A549 (cell line): ENCODE measurements at regions not wholly inside any gene's neighbourhood (a gene's known extent, or its start where the extent isn't known, plus 50 kb on each side); places are given as distances from the start of the nearest gene placed in this dataset.

ENCODE experiments used
- ATAC-seq, 2 experiments: fragments of 200-7000 bp in 1 of 2; fragments of >200 bp in 1 of 2; cut with Nextera tagmentation in 1 of 2; cut with Tn5 transposase in 1 of 2; 3 replicates each; pipeline versions ENCODE4 v1.8.0 to v1.9.1; 2018 to 2020; ENCODE audit warnings: mild to moderate bottlenecking in 1 of 2, moderate library complexity in 1 of 2
- CTCF ChIA-PET: fragments of 300-600 bp; sonication (Branson Sonifier 250); formaldehyde crosslinking; extraction: SDS; loops from one replicate; lab custom pipeline; 2021; ENCODE audit warnings: antibody characterized with exemption, inconsistent platforms; lab: Yijun Ruan, JAX
- POLR2A ChIA-PET: fragments of 350-600 bp; formaldehyde crosslinking; extraction: SDS; loops from one replicate; lab custom pipeline; 2021; ENCODE audit warnings: antibody characterized with exemption, inconsistent platforms; lab: Yijun Ruan, JAX
- DNase-seq, 2 experiments: peaks; one replicate each; pipeline versions ENCODE4 v3.0.0 to v3.0.0-alpha.2; 2011 to 2016; ENCODE audit warnings: low read depth in 1 of 2, low spot score in 1 of 2
- FAIRE-seq: peaks from 2 replicates; lab custom pipeline; 2011; peaks lifted over from hg19 to GRCh38; lab: Jason Lieb, UNC
- H3K27ac ChIP-seq, 2 experiments: fragments of >200 bp; sonication (Bioruptor Twin); formaldehyde crosslinking; 3 replicates each; pipeline ENCODE4 v1.5.1; 2016 to 2017
- H3K4me1 ChIP-seq: fragments of >200 bp; sonication (Bioruptor Twin); formaldehyde crosslinking; 3 replicates; pipeline ENCODE4 v1.6.1; 2016
- H3K4me2 ChIP-seq: fragments of >200 bp; sonication (Bioruptor Twin); formaldehyde crosslinking; 3 replicates; pipeline ENCODE4 v1.6.1; 2016
- H3K4me3 ChIP-seq: fragments of >200 bp; sonication (Bioruptor Twin); formaldehyde crosslinking; 3 replicates; pipeline ENCODE4 v1.5.1; 2016
- H3K9me3 ChIP-seq: fragments of >200 bp; sonication (Bioruptor Twin); formaldehyde crosslinking; 3 replicates; pipeline ENCODE4 v1.6.1; 2016
- CEBPB ChIP-seq, 2 experiments: fragments of >200 bp in 1 of 2; sonication (Bioruptor Twin) in 1 of 2; formaldehyde crosslinking in 1 of 2; IDR thresholded peaks; 2 replicates each; pipeline ENCODE4 v1.6.1; 2012 to 2016
- EHMT2 ChIP-seq: fragments of 200-600 bp; sonication (generic); IDR thresholded peaks from 2 replicates; pipeline ENCODE4 v1.6.1; 2016; ENCODE audit warnings: antibody characterized with exemption, low read depth, mild to moderate bottlenecking, moderate library complexity
- FOSL2 ChIP-seq, 2 experiments: fragments of 450-650 bp in 1 of 2; fragments of >200 bp in 1 of 2; sonication (Bioruptor Twin) in 1 of 2; formaldehyde crosslinking; IDR thresholded peaks; 2 replicates each; pipeline versions ENCODE4 v1.5.0 to v1.6.1; 2016 to 2020; ENCODE audit warnings: mild to moderate bottlenecking in 1 of 2, moderate library complexity in 1 of 2
- HOXA7 ChIP-seq: fragments of 250-450 bp; sonication (Bioruptor Pico); IDR thresholded peaks from 2 replicates; pipeline ENCODE4 v1.5.0; 2020; ENCODE audit warnings: mild to moderate bottlenecking, moderate library complexity
- HOXB13 ChIP-seq: fragments of 250-450 bp; sonication (Bioruptor Pico); IDR thresholded peaks from 2 replicates; pipeline ENCODE4 v1.5.0; 2020; ENCODE audit warnings: low read depth, mild to moderate bottlenecking, moderate library complexity
- JUNB ChIP-seq: fragments of >200 bp; sonication (Bioruptor Twin); formaldehyde crosslinking; IDR thresholded peaks from 2 replicates; pipeline ENCODE4 v1.6.1; 2016
- KDM5A ChIP-seq: fragments of 200-600 bp; sonication (generic); IDR thresholded peaks from 2 replicates; pipeline ENCODE4 v1.6.1; 2016; ENCODE audit warnings: antibody characterized with exemption, mild to moderate bottlenecking
- MAFK ChIP-seq: fragments of 450-650 bp; IDR thresholded peaks from 2 replicates; pipeline ENCODE4 v1.6.1; 2014; ENCODE audit not compliant: partially characterized antibody
- NFE2L2 ChIP-seq: fragments of 150-350 bp; conservative IDR thresholded peaks from 2 replicates; pipeline ENCODE4 v1.6.1; 2014; ENCODE audit warnings: low read length
- RAD21 ChIP-seq, 2 experiments: fragments of >200 bp in 1 of 2; sonication (Bioruptor Twin) in 1 of 2; formaldehyde crosslinking in 1 of 2; IDR thresholded peaks in 1 of 2; conservative IDR thresholded peaks in 1 of 2; 2 replicates in 1 of 2; 3 replicates in 1 of 2; pipeline ENCODE4 v1.6.1; 2012 to 2018; ENCODE audit warnings: inconsistent platforms in 1 of 2
- RCOR1 ChIP-seq: fragments of 150-350 bp; IDR thresholded peaks from 2 replicates; pipeline ENCODE4 v1.6.1; 2014; ENCODE audit warnings: antibody characterized with exemption, low read length, low read depth
- TP53 ChIP-seq: fragments of 250-450 bp; sonication (Bioruptor Pico); IDR thresholded peaks from 2 replicates; pipeline ENCODE4 v1.5.0; 2021; ENCODE audit warnings: mild to moderate bottlenecking, moderate library complexity
- WGBS: methylation state at CpG from one replicate; pipeline ENCODE4 v1.1.6; 2017; ENCODE audit errors: missing lambda C conversion rate; 5-methylcytosine and 5-hydroxymethylcytosine counted together
- TF ChIP-seq, protein P1 (sequence below): fragments of >200 bp; sonication (Bioruptor Twin); formaldehyde crosslinking; IDR thresholded peaks from 2 replicates; pipeline ENCODE4 v1.6.1; 2016
- TF ChIP-seq, protein P2 (sequence below): fragments of >200 bp; sonication (Bioruptor Twin); formaldehyde crosslinking; IDR thresholded peaks from 3 replicates; pipeline ENCODE4 v1.6.1; 2016
- TF ChIP-seq, protein P3 (sequence below): IDR thresholded peaks from 2 replicates; pipeline ENCODE4 v1.6.1; 2012
- TF ChIP-seq, protein P4 (sequence below): fragments of >200 bp; sonication (Bioruptor Twin); formaldehyde crosslinking; IDR thresholded peaks from 3 replicates; pipeline ENCODE4 v1.5.1; 2016

DNA sequence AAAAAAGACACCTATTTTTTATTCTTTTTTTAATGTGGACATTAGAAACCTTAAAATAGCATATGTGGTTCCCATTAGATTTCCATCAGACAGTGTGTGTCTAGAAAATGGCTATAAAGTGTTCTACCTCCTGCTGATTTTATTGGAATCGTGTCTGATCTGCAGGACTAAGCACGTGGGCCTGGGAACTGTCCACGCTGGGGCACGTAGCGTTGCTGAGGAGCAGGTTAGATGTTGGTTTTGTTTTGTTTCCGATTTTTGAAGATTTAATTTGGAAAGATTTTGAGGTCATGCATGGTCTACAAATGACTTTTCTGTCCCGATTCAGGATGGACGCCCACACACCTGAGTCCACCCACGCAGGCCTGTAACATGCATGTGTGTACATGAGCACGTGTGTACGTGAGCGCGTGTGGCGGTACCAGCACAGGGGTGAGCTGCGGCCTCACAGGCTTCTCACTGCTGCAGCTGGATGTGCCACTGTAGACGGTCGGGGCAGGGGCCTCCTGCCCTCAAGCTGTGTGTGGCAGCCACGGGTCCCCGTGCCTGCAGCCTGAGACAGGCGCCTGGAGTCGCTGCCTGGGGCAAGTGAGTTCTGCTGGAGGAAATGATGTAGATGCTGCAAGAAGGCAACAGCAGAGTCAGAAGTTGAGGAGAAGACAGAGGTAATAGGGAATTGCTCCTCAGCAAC, 99.7 kb upstream of the CTDP1 start:
- DNase-seq: no peak
- H3K27ac ChIP-seq: no peak overlapping the region
- no peak for ATAC-seq
- no peaks in the 10 kb centered on the region for H3K4me1 ChIP-seq
- no peak for FAIRE-seq
- no peaks in the 10 kb centered on the region for H3K9me3 ChIP-seq
- 70% methylated on average over 17 of the region's 21 CpGs for WGBS
- H3K4me3 ChIP-seq: no peak overlapping the region
- CTCF ChIA-PET: no interaction called here
- H3K4me2 ChIP-seq: no peak overlapping the region
- TF ChIP-seq, protein P1, sequence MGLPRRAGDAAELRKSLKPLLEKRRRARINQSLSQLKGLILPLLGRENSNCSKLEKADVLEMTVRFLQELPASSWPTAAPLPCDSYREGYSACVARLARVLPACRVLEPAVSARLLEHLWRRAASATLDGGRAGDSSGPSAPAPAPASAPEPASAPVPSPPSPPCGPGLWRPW: no peak
- TF ChIP-seq TP53 (CRISPR knock-in tag) (no peak), FOSL2 (IDR thresholded peaks at IDR 0.05) (no peak), FOSL2 (CRISPR knock-in tag; IDR thresholded peaks at IDR 0.05) (no peak), CEBPB (IDR thresholded peaks at IDR 0.05) (no peak), HOXA7 (no peak)
- TF ChIP-seq, protein P2, sequence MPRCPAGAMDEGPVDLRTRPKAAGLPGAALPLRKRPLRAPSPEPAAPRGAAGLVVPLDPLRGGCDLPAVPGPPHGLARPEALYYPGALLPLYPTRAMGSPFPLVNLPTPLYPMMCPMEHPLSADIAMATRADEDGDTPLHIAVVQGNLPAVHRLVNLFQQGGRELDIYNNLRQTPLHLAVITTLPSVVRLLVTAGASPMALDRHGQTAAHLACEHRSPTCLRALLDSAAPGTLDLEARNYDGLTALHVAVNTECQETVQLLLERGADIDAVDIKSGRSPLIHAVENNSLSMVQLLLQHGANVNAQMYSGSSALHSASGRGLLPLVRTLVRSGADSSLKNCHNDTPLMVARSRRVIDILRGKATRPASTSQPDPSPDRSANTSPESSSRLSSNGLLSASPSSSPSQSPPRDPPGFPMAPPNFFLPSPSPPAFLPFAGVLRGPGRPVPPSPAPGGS: no peak
- TF ChIP-seq, protein P3, sequence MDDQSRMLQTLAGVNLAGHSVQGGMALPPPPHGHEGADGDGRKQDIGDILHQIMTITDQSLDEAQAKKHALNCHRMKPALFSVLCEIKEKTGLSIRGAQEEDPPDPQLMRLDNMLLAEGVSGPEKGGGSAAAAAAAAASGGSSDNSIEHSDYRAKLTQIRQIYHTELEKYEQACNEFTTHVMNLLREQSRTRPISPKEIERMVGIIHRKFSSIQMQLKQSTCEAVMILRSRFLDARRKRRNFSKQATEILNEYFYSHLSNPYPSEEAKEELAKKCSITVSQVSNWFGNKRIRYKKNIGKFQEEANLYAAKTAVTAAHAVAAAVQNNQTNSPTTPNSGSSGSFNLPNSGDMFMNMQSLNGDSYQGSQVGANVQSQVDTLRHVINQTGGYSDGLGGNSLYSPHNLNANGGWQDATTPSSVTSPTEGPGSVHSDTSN: no peak
- POLR2A ChIA-PET: no interaction called here

DNA sequence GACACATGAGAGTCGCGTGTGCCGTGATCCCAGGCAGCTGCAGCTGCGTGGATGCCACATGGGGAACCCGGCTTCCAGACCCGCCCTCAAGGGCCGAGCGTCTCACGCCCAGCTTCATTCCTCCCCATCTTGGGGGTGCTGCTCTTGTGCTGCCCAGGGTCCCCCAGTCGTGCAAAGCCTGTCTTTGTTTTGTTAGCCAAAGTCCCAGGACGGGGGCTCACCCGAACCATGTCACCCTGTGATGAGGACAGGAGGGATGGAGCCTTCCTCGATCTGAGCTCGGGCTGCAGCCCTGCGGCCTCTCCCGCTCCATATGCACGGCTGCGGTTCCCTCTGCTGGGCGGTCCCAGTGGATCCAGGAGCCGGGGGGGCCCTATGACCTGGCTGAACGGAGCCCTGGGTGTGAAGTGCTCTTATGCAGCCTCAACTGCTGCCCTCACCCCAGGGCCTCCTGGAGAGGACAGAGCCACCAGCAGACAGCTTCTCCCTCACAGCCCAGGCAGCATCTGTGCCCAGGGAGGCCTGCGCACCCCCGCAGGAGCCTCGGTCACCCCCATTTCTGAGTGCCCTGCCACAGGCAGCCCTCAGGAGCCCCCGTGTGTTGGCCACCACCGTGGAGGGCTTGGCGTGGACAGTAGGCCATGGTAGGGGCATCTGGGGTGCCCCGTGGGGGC, 99.0 kb upstream of the CTDP1 start:
- 71% methylated on average over 10 of the region's 28 CpGs for WGBS
- no peak for DNase-seq
- ChIA-PET CTCF (no interaction called here), POLR2A (no interaction called here)
- no peaks in the 10 kb centered on the region for H3K9me3 ChIP-seq
- FAIRE-seq: no peak
- H3K4me1 ChIP-seq: no peaks in the 10 kb centered on the region
- no peak for TF ChIP-seq EHMT2
- no peak for TF ChIP-seq KDM5A
- TF ChIP-seq NFE2L2: no peak
- TF ChIP-seq, protein P3: no peak
- no peak for TF ChIP-seq HOXB13 (CRISPR knock-in tag)
- no peak for TF ChIP-seq MAFK
- TF ChIP-seq, protein P4, sequence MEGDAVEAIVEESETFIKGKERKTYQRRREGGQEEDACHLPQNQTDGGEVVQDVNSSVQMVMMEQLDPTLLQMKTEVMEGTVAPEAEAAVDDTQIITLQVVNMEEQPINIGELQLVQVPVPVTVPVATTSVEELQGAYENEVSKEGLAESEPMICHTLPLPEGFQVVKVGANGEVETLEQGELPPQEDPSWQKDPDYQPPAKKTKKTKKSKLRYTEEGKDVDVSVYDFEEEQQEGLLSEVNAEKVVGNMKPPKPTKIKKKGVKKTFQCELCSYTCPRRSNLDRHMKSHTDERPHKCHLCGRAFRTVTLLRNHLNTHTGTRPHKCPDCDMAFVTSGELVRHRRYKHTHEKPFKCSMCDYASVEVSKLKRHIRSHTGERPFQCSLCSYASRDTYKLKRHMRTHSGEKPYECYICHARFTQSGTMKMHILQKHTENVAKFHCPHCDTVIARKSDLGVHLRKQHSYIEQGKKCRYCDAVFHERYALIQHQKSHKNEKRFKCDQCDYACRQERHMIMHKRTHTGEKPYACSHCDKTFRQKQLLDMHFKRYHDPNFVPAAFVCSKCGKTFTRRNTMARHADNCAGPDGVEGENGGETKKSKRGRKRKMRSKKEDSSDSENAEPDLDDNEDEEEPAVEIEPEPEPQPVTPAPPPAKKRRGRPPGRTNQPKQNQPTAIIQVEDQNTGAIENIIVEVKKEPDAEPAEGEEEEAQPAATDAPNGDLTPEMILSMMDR: no peak
- no peak for TF ChIP-seq RCOR1
- no peak for TF ChIP-seq JUNB
- no peak for TF ChIP-seq RAD21 (conservative IDR thresholded peaks at IDR 0.05 in 1 of 2, IDR thresholded peaks at IDR 0.05 in 1 of 2)
- no peak for ATAC-seq
- no peak overlapping the region for H3K27ac ChIP-seq
- no peak overlapping the region for H3K4me2 ChIP-seq
- H3K4me3 ChIP-seq: no peak overlapping the region
